GM18507 (cell line): ENCODE measurements at regions not wholly inside any gene's neighbourhood (a gene's known extent, or its start where the extent isn't known, plus 50 kb on each side); places are given as distances from the start of the nearest gene placed in this dataset.

Experiments
- DNase-seq: peaks from one replicate; pipeline ENCODE4 v3.0.0; 2011; ENCODE audit warnings: low read depth; ENCODE audit not compliant: insufficient read length; ENCODE audit errors: extremely low spot score
- FAIRE-seq: peaks from 2 replicates; lab custom pipeline; 2011; peaks lifted over from hg19 to GRCh38; lab: Jason Lieb, UNC

DNA sequence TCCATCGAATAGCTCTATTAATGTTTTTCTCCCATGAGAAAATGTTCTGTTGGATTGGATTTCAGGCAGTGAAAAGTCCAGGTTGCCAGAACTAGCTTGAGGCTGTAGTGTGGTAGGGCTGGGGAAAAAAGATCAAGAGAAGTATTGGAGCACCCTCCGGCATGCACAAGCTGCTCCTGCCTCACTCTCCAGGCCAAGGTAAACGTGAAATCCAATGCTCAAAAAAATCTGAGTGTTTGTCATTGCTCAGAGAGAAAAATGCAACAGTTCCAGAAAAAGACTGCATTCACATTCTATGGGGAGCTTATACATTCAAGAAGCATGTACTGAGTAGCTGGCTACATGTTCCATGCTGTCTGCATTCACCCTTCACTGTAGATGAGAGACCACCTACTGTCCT is 680.9 kb upstream of the TBX3 start:
- no peak for FAIRE-seq
- no peak for DNase-seq

DNA sequence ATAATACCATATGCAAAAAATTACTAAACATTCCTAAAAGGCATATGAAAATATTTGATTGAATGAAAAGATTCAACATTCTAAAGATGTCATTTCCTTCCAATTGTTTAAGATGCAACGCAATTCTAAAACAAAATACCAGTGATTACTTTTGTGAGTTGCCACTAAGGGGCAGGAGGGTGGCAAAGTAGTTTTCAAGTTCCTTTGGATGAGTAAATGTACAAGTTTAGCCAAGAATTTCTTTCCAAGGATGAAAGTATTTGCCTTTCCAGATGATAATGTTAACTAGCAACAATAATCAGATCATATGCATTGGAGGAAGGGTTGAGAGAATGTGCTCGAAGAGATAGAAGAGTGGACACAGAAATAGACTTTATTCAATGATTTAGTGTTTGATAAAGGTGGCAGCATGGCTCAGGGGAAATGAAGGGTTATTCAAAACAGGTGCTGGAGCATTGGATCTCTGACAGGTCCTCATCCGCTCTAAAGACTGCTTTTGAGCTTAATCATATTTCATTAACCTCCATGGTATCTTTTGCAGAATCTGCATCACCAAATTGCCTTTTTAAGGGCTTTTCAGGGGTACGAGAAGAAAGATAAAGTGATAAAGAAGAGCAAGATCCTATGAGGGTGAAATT is 678.5 kb upstream of the TBX3 start:
- DNase-seq = no peak
- FAIRE-seq = no peak

DNA sequence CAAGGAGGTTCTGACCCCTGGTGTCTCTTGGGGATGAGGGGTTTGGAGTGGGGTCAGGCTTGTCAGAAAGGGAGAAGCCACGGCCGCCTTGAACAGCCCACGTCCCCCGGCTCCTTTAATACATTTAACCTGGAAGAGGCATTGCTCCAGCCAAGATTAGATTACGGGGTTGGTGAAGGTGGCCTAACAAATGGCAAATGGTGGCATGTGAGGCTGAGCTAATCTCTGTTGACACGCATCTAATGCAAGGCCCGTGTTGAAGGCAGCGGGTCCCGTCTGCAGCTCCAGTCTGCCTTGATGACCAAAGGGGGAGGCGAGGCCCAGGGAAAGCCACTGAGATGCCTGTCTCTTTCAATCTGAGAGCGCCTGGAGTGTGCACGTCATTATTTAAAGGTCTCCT is 673.7 kb upstream of the TBX3 start:
- FAIRE-seq = no peak

GRCh38 chr12:115355301-115355700 is 671.3 kb upstream of the TBX3 start:
- FAIRE-seq = no peak
- DNase-seq = no peak

More for the DNA sequence above, 673.7 kb upstream of the TBX3 start:
- DNase-seq = no peak

- DNase-seq (no peak), FAIRE-seq (no peak)
These were observed 670.3 kb upstream of the TBX3 start for GRCh38 chr12:115354007-115354890.

DNA sequence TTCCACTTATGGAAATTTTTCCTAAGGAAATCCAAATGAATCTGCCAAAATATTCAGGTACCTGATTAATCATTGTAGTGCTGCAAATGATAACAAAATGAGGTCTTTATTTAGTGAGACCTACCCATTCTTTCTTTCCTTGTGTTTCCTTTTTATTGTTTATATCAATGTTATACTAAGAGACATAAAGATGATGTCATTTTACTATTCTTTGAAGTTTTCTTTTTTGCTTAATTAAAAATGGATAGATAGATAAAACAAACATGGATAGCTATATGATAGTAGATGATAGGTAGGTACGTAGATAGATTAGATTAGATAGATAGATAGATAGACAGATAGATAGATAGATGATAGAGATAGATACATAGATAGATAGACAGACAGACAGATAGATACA is 669.5 kb upstream of the TBX3 start:
- FAIRE-seq (no peak), DNase-seq (no peak)

GRCh38 chr12:115351514-115352077 is 667.6 kb upstream of the TBX3 start:
- DNase-seq (no peak), FAIRE-seq (no peak)

- no peak for FAIRE-seq
- DNase-seq = no peak
These were observed 665.7 kb upstream of the TBX3 start for GRCh38 chr12:115349711-115350110.

GRCh38 chr12:115348301-115348700 is 664.3 kb upstream of the TBX3 start:
- DNase-seq = no peak
- no peak for FAIRE-seq

GRCh38 chr12:115343601-115344000 is 659.6 kb upstream of the TBX3 start:
- DNase-seq = no peak
- FAIRE-seq = no peak

- no peak for DNase-seq
- no peak for FAIRE-seq
These were observed 659.0 kb upstream of the TBX3 start for GRCh38 chr12:115343008-115343407.

DNA sequence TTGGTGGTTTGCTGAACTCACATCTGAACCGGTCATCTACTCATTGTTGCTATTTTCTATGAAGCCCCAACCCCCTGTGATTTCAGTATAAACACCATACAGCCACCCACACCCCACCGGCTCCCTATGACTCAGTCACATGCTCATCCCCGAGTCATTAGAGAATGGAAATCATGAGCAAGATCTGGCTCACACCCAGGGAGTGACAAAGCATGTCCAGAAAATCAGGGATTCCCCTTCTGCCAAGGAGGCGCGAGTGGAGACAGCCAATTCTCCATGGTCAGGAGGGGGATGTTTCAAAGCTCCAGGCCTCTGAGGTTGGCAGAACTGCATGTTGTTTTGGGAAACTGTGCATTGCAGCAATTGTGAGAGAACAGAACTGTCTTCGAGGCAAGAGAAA is 657.5 kb upstream of the TBX3 start:
- no peak for DNase-seq
- FAIRE-seq = no peak

DNA sequence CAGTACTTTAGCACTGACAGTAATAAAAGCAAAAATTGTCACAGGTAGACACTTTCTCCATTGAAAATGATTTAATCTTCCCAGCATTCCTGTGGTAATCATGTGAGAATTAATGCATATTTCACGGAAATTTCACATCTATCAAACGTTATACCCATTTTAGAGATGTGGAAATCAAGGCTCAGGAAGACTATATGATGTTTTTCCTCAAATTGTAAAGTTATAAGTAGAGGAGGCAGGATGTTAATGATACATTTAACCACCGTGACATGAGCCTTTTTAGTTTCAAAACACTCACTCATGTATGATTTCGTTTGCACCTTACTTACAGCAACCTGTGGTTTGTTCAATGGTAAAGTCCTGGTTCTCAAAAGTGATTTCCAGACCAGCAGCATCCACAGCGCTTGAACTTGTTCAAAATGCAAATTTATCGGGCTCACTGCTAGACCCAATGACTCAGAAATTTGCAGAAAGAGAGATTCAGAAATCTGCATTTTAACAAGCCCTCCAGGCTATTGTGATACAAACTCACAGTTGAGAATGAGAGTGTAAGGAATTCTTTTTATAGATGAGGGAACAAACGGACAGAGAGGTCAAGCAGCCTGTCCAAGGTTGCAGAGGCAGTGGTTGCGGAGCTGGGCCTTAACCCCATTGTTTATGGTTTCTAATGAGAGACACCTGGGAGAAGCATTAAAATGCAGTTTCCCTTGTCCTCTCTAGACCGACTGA is 654.8 kb upstream of the TBX3 start:
- FAIRE-seq (no peak), DNase-seq (no peak)

- no peak for FAIRE-seq
These were observed 653.9 kb upstream of the TBX3 start for GRCh38 chr12:115337693-115338543.

GRCh38 chr12:115336506-115336905 is 652.5 kb upstream of the TBX3 start:
- DNase-seq (no peak), FAIRE-seq (no peak)

More at GRCh38 chr12:115337693-115338543, 653.9 kb upstream of the TBX3 start:
- no peak for DNase-seq

DNA sequence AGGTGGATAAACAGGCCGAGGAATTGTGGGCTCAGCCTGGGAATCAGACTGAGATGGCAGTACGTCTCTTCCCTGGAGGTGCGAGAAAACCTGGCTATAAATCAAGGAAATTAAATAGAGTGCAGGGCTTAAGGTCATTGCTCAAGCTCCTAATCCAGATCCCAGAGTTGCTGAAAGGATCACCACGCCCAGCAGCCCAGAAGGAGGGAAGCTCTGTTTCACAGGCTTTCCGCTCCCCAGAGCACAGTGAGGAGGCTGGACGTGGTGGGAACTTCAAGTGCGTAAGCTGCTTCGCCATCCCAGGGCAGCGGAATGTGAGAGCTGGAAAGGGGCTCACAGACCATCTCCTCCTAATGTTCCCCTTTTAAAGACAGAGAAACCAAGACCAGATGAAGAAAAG is 651.6 kb upstream of the TBX3 start:
- FAIRE-seq (no peak), DNase-seq (no peak)

DNA sequence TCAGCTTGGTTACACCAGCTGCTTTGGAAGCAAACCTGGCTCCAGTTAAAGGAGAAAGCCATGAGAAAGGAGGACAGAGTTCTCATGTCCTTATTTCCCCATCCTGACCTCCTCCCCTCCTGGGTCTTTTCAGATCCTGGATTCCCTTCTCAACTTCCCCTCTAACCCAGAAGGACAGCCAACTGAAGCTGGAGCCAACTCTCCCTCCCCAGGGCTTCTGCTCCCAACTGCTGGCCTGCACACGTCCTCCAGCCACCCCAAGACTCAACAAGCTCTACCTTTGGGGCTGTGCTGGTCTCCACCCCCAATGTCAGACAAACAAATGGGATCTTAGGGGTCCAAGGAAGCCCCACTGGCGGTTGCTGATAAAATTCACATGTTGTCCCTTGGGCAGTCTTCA is 651.1 kb upstream of the TBX3 start:
- DNase-seq (no peak), FAIRE-seq (no peak)

DNA sequence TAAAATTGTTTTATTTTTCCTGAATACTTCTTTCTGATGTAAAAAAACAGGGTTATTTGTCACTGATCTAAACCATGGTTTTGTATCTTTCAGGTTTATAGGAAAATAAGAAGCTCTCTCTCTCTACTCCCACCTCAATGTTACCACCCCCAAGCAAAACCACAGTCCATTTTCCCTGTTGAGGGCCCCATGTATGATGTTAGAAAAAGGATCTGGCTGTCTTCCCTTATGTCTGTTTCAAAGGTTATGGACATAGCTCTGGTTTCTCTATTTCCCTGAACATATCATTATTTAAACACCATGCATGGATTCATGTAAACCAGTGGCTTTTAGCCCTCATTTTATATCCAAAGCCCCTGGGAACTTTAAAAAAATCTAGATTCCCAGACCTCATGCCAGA is 649.0 kb upstream of the TBX3 start:
- no peak for DNase-seq
- FAIRE-seq = no peak

DNA sequence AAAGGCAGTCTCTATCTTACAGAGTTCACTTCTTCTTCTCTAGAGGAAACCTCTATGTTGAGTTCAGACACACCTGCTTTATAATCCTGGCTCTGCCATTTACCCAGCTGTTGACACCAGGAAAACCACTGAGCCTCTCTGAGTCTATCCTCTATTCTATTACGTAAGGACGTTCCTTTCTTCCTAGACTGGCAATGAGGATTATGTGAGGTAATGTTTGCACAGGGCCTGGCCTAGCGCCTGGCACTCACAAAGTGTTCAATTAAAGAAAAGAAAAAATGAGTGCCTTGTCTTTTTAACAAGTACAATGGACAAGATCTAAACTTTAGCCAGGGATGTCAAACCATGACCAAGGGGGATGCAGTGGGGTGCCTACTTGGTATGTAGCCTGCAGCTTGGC is 641.9 kb upstream of the TBX3 start:
- FAIRE-seq = no peak
- no peak for DNase-seq
